SK-MEL-5 (cell line): ENCODE measurements at regions not wholly inside any gene's neighbourhood (a gene's known extent, or its start where the extent isn't known, plus 50 kb on each side); places are given as distances from the start of the nearest gene placed in this dataset.
"Not testable (repeated sequence)": the region's sequence is repeated elsewhere in the genome, so short reads cannot be mapped to it uniquely, and the experiment has no call there.

Experiments used
- DNase-seq: peaks from one replicate; pipeline ENCODE4 v3.0.0-alpha.2; 2016; ENCODE audit warnings: low read depth, low spot score
- in situ Hi-C: cut with HindIII; loops from 2 replicates; pipeline ENCODE4 v1.10.0; 2016; ENCODE audit warnings: low sequenced_read_pairs, high pct_unique_total_duplicates, low pct_unique_long_range_greater_than_20kb

DNA sequence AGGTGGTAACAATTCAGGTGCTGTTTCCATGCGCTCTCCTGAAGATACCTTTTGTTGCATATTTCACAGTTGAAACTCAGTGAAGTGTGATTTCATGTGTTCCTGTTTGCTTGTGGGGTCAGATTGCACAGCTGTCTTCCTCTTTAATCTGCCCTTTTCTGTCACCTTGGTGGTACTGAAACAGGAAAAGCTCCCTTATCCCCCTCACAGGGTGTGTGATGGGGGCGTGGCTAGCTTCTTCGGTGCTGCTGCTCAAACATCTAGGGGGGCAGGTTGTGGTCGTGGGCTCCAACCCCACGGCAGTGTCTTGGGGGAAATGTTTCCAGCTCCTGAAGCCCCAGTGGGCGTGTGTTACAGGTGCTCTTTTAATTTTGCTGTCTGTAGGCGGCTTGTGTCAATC lies 107.4 kb upstream of the KLF14 start:
- no peak for DNase-seq
- in situ Hi-C loops, result no loop called here

DNA sequence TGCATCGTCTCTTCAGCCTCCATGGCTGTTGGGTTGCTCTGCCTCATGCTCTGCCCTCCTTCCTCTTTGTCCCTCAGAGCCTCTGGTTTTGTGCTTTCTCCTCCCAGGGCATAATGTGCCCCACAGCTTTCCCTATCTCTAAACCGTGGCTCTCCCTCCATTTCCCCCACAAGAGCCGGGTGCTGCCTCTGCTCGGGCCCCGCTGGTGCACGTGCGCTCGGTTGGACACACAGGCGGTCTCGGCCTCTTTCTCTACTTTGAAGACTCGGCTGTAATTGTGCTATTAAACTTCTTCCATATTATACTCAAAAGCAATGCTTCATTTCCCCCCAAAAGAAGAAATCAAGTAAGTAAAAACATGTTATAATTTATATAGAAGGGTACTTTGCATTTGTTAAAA lies 109.7 kb upstream of the KLF14 start:
- in situ Hi-C loops, result no loop called here

DNA sequence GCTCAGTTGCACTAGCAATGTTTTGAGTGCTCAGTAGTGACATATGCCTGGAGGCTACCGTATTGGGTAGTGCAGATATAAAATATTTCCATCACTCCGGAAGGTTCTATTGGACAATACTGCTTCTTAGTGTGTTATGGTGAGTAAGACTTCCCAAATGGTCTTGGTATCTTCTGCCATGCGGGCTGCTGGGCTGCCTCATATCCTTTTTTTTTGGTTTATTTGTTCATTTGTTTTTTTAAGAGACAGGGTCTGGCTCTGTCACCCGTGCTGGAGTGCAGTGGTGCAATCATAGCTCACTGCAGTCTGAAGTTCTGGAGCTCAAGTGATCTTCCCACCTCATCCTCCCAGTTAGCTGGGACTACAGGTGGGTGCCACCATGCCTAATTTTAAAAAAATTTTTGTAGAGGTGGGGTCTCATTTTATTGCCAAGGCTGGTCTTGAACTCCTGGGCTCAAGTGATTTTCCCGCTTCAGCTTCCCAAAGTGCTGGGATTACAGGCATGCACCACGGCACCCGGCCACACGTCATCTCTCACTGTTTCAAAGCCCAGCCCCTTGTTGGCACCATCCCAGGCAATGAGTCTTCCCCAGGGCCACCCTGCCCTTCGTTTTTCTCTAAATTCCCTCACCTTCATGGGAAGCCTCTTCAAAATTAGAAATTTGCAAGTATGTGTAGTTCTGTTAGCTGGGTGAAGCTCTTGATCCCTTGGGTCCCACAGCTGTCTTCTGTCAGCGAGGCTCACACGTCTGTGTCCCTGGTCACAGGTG lies 111.0 kb upstream of the KLF14 start:
- no peak for DNase-seq
- in situ Hi-C loops, result no loop called here

More for the DNA sequence above, 109.7 kb upstream of the KLF14 start:
- DNase-seq, result no peak

DNA sequence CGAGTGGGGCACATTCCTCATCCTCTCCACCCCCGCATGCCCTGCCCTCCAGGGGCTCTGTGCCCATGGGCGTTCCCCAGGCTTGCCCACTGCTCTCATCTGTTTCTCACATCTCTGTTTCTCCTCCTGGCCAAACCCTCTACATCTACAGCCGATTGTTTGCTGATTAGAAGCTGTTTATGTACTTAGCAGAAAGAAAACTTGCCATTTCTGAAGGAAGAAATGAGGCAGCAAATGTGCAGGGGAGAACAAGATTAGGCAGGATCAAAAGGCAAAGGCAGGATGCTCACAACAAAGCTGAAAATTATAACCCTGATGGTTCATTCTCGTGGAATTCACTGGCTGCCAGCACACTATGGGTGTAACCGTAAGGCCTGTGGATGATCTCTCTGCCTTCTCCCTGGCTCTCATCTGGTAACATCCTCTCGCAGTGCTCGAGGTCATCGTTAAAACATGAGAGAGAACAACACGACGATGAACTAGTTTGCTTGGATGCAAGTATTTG lies 111.6 kb upstream of the KLF14 start:
- no peak for DNase-seq
- in situ Hi-C loops, result no loop called here

DNA sequence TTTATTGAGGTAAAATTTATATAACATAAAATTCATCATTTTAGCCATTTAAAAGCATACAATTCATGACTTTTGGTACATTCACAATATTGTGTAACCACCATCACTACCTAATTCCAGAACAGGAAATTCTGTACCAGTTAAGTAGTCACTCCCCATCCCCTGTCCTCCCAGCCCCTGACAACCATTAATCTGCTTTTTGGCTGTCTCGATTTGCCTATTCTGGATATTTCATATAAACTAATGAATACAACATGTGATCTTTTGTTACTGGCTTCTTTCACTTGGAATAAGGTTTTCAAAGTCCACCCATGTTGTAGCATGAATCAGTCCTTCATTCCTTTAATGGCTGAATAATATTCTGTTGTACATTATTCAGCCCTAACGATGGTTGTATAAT lies 115.6 kb upstream of the KLF14 start:
- in situ Hi-C loops, result no loop called here
- no peak for DNase-seq

DNA sequence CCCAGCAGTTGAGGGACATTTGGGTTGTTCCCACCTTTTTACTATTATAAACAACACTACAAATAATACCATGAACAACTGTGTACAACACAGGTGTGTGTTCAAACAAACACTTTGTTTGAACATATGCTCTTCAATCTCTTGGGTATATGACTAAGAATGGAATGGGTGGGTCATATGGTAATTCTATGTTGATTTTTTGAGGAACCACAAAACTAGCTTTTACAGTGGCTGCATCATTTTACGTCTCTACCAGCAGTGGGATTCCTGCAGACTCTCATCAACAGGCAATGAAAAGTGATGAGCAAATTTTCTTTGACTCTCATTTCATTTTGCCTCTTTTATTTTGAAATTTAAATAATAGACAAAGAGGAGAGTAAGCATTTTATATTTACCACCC lies 116.9 kb upstream of the KLF14 start:
- in situ Hi-C loops, result no loop called here

DNA sequence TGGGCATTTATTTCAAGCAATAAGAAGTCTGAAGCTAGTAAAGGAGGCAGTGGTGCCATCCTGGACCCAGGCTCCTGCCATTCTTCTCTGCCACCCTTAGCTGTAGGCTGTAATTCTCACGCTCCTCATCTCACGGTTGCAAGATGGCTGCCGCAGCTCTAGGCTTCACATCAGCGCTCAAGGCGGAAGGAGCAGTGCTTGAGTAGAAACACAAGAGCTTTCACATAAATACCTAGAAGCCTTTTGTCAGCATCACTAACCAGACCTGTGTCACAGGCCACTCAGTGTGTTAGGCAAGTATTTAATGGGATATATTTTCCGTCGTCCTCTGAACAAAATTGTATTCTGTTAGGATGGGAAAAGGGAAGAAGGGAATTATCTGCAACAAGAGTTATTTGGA lies 118.9 kb upstream of the KLF14 start:
- no peak for DNase-seq
- in situ Hi-C loops, result no loop called here

More for the DNA sequence above, 116.9 kb upstream of the KLF14 start:
- no peak for DNase-seq

DNA sequence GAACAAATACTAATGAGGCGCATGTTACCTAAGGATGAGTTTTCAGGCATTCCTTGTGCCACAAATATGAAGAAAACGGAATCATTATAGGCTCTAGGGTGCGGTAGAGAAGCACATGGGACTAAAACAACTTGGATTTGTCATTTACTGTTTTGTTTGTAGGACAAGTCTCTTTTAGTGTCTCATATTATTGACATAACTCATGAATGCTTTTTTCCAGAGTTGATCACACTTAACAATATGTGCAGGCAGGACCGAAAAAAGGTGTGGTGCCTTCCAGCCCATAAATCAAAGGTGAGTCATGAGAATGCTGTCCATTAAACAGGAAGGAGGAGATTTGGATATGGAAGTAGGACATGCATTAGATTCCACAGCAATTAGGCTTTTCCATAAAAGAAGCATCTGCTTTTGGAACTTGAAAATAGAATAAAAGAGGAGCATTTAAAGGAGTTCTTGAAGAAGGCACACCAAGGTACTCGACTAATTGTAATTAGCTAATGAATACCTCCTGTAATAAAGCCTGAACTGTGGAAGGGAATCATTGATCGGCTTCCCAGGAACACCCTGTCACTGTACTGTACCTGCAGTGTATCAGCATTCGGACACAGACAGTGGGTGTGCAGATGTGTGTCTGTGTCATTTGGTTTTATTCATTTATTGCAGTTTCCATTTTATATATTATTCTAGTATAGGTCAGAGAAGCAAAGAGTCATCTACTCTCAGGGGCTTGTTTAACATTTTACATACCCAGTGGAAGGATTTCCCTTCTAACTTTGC lies 119.7 kb upstream of the KLF14 start:
- DNase-seq, result no peak
- in situ Hi-C loops, result no loop called here

DNA sequence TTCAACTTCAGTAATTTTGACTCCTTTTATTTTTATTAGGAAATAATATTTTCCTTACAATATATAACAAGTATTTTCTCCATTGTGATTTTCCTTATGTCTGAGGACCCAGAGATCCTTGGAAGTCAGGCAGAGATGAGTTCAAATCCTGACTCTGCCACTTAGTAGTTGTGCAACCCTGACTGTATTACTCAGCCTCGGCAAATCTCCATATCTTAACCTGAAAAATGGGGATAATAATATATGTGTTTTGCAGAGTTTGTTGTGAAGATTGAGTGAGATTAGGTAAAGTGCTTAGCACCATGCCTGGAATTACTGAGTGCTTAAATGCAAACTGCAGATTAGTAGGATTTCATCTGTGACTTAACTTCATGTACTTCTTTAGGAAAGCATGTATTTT lies 120.5 kb upstream of the KLF14 start:
- no peak for DNase-seq
- in situ Hi-C loops, result no loop called here

DNA sequence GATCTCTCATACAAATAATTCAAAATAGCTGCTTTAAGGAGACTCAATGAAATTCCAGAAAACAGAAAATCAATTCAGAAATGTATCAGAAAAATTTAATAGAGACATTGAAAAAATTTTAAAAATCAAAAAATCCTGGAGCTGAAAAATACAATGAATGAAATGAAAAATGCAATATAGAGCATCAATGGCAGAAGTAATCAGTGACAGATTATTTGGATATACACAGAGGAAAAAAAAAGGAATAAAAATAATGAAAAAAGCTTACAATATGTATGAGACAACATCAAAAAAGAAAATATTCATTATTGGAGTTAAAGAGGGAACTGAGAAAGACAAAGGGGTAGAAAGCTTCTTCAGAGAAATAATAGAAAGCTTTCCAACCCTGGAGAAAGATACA lies 122.9 kb upstream of the KLF14 start:
- in situ Hi-C loops, result no loop called here
- DNase-seq, result no peak

DNA sequence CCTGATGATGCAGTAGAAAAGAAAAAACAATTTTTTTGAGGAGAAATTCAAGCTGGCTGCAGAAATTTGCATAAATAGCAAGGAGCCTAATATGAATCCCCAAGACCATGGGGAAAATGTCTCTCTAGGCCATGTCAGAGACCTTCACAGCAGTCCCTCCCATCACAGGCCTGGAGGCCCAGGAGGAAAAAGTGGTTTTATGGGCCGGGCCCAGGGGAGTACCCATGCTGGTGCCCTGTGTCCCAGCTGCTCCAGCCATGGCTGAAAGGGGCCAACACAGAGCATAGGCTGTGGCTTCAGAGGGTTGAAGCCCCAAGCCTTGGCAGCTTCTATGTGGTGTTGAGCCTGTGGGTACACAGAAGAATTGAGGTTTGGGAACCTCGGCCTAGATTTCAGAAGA lies 126.8 kb upstream of the KLF14 start:
- DNase-seq, in situ Hi-C loops: not testable (repeated sequence)

DNA sequence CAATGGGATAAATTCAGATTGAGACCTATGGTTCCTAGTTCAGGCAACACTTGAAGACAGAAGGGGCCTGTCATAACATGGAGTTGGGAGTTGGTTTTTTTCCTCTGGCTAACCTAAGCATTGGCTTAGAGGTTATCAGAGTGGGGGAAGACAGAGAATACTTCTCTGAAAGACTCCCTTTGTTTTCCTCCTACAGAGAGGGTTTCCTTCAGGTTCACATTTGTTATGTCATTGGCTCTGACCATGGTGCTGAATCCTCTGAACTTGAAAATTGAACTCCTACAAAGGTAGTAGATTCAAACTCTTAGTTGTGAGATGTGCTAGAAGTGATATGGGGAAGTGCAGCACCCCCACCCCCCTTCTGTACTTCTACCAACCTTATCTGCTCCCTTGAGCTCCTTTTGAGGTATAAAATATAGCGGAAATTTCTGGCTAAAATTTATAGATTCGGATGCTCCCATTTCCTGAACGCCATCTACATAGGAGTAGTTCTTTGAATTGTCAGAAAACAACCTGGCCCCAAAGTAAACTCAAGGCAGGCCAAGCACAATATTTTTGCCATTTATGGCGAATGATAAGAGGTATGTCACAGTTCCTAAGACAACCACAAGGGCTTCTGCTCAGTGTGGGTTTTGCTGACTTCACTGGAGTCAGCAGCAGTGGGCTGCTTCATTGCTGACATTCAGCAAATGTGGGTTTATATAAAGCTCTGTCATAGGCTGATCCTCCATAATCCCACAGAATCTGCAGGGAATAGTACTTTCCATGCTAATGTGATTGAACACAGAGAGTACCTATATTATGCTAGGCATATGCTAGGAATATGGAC lies 131.6 kb upstream of the KLF14 start:
- in situ Hi-C loops, result no loop called here
- DNase-seq, result peak; percentile 81

DNA sequence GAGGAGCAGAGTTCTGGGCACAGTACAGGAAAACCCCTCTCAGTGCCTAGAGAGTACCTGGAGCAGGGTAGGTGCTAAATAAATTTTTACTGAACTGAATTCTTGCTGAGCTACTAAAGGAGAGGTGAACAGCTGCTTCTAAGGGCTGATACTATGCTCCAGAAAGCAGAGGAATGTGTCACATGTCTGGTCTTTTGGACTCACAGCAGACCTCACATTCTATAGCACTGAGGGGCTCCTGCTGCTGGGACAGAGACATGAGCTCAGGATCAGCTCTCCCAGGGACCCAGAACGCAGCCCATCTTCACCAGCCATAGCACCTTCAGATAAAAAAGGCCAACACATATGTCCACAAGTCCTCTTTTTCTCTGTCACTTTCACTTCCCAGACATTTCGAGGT lies 133.0 kb upstream of the KLF14 start:
- in situ Hi-C loops, result no loop called here
- DNase-seq, result no peak

DNA sequence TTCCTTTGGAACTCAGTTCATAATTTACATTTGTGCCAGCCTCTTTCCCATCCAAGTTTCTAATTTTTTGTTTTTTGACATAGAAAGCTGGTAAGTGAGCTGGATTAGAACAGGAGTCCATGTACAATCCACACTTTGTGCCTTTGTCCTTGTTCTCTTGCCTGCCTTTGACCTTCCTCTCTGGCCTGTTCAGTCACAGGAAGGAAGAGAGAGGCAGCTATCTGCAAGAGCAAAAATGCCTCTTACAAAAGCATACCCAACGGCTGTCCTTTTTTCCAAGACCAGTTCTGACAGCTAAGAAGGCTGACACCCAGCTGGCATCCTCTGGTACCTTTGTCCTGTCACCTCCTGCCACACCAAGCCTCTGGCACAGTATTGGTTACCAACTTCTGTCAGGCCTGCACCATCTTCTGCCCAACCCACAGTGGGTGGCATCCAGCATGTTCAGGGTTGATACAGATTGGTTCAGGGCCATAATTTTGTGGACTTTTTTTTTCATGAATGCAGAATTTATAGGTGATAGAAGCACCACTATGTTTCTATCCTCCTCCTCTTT lies 133.7 kb upstream of the KLF14 start:
- no peak for DNase-seq
- in situ Hi-C loops, result no loop called here

DNA sequence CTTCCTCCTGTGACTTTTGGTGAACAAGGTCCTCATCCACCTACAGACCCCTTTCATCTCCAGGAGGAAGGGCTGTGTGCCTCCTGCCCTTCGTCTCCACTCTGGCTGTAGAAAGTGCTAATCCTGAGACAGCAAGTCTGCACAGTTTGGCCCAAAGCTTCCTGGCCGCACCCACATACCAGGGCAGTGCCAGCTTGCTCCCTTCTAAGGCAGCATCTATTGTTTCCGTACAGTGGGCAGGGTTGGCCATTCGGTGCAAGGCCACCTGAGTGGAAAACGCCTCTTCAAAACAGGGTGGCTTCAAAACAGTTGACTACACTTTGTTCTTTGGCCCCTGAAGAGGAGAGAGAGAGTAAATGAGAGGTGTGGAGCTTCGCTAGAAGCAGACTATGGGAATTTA lies 134.1 kb upstream of the KLF14 start:
- DNase-seq, result no peak
- in situ Hi-C loops, result no loop called here

DNA sequence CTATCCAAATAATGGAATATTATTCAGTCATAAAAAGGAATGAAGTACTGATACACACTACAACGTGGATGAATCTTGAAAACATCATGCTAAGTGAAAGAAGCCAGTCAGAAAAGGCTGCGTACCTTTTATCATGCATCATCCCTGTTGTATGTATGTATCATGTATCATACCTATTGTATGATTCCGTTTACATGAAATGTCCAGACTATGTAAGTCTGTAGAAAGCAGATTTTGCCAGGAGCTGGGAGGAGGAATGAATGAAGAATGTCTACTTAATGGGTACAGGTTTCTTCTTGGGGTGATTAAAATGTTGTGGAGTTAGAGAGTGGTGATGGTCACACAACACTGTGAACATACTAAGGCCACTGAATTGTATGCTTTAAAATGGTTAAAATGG lies 135.9 kb upstream of the KLF14 start:
- no peak for DNase-seq
- in situ Hi-C loops, result no loop called here

DNA sequence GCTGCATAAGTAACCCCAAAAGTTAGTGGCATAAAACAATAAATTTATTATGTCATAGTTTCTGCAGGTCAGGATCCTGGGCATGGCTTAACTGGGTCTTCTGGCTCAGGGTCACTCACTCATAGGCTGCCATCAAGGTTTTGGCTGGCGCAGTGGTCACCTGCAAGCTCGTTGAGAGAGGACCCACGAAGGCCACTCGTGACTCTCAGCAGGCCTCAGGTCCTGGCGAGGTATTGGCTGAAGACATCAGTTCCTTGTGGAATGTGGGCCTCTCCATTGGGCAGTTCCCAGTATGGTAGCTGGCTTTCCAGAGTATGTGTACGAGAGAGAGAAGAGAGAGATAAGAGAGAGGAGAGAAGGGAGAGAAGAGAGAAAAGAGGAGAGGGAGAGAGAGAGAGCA lies 138.3 kb upstream of the KLF14 start:
- in situ Hi-C loops, result no loop called here
- peak; percentile 48 for DNase-seq
